Fibroblast of mammary gland (primary cell): ENCODE measurements at regions not wholly inside any gene's neighbourhood (a gene's known extent, or its start where the extent isn't known, plus 50 kb on each side); places are given as distances from the start of the nearest gene placed in this dataset.
"Not testable (repeated sequence)": the region's sequence is repeated elsewhere in the genome, so short reads cannot be mapped to it uniquely, and the experiment has no call there.

Experiments used
- DNase-seq: peaks from one replicate; pipeline ENCODE4 v3.0.0-alpha.2; 2010; ENCODE audit warnings: low read depth
- H3K4me3 ChIP-seq: 2 replicates; pipeline ENCODE4 v1.5.1; 2011; ENCODE audit warnings: low read depth, mild to moderate bottlenecking, low read length, moderate library complexity; ENCODE audit not compliant: control insufficient read depth
- CTCF ChIP-seq: conservative IDR thresholded peaks from 2 replicates; pipeline ENCODE4 v1.5.1; 2011; ENCODE audit warnings: low read depth, low read length, inconsistent platforms; ENCODE audit not compliant: control insufficient read depth, insufficient read depth

GRCh38 chr4:86502081-86502480 lies 92.0 kb upstream of the PTPN13 start:
- TF ChIP-seq CTCF: no peak
- no peak for DNase-seq
- H3K4me3 ChIP-seq: no peak overlapping the region

GRCh38 chr4:86506591-86506990 lies 87.5 kb upstream of the PTPN13 start:
- no peak for TF ChIP-seq CTCF
- no peak overlapping the region for H3K4me3 ChIP-seq
- DNase-seq: no peak

- H3K4me3 ChIP-seq: peak overlapping the region; percentile 15
- peak; percentile 56 for DNase-seq
These were observed 85.7 kb upstream of the PTPN13 start for GRCh38 chr4:86508436-86508835.

GRCh38 chr4:86511590-86511989 lies 82.5 kb upstream of the PTPN13 start:
- no peak overlapping the region for H3K4me3 ChIP-seq
- no peak for DNase-seq
- no peak for TF ChIP-seq CTCF

More at GRCh38 chr4:86508436-86508835, 85.7 kb upstream of the PTPN13 start:
- TF ChIP-seq CTCF: no peak

- DNase-seq: no peak
- TF ChIP-seq CTCF: no peak
- no peak overlapping the region for H3K4me3 ChIP-seq
These were observed 81.5 kb upstream of the PTPN13 start for GRCh38 chr4:86512631-86513030.

- DNase-seq, H3K4me3 ChIP-seq: not testable (repeated sequence)
These were observed 78.2 kb upstream of the PTPN13 start for GRCh38 chr4:86515963-86516362.

- no peak for DNase-seq
- no peak for TF ChIP-seq CTCF
- H3K4me3 ChIP-seq: no peak overlapping the region
These were observed 72.6 kb upstream of the PTPN13 start for GRCh38 chr4:86521373-86521969.

- TF ChIP-seq CTCF: peak; percentile 34
- H3K4me3 ChIP-seq: no peak overlapping the region
- DNase-seq: peak; percentile 16
These were observed 71.8 kb upstream of the PTPN13 start for GRCh38 chr4:86522349-86522748.
